Body of pancreas (tissue), 4 donors: ENCODE measurements at regions not wholly inside any gene's neighbourhood (a gene's known extent, or its start where the extent isn't known, plus 50 kb on each side); places are given as distances from the start of the nearest gene placed in this dataset.
"Not testable (repeated sequence)": the region's sequence is repeated elsewhere in the genome, so short reads cannot be mapped to it uniquely, and the experiment has no call there.

Source experiments
- POLR2A ChIP-seq, 3 donors: fragments of 450-650 bp; IDR thresholded peaks; one replicate each; pipeline ENCODE4 v1.6.1; 2016; ENCODE audit warnings: antibody characterized with exemption in 3 of 3, mild to moderate bottlenecking in 2 of 3
- TF ChIP-seq, protein P1 (sequence below), 7 experiments: fragments of 450-650 bp in 4 of 7; fragments of 200-600 bp in 3 of 7; sonication (generic) in 3 of 7; IDR thresholded peaks; one replicate each; pipeline ENCODE4 v1.5.1; 2016 to 2019; ENCODE audit warnings: antibody characterized with exemption in 7 of 7

DNA sequence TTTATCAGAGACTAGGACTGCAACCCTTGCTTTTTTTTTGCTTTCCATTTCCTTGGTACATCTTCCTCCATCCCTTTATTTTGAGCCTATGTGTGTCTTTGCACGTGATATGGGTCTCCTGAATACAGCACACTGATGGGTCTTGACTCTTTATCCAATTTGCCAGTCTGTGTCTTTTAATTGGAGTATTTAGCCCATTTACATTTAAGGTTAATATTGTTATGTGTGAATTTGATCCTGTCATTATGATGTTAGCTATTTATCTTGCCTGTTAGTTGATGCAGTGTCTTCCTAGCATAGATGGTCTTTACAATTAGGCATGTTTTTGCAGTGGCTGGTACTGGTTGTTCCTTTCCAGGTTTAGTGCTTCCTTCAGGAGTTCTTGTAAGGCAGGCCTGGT lies 185.4 kb downstream of the VSIG4 start:
- TF ChIP-seq, protein P1, sequence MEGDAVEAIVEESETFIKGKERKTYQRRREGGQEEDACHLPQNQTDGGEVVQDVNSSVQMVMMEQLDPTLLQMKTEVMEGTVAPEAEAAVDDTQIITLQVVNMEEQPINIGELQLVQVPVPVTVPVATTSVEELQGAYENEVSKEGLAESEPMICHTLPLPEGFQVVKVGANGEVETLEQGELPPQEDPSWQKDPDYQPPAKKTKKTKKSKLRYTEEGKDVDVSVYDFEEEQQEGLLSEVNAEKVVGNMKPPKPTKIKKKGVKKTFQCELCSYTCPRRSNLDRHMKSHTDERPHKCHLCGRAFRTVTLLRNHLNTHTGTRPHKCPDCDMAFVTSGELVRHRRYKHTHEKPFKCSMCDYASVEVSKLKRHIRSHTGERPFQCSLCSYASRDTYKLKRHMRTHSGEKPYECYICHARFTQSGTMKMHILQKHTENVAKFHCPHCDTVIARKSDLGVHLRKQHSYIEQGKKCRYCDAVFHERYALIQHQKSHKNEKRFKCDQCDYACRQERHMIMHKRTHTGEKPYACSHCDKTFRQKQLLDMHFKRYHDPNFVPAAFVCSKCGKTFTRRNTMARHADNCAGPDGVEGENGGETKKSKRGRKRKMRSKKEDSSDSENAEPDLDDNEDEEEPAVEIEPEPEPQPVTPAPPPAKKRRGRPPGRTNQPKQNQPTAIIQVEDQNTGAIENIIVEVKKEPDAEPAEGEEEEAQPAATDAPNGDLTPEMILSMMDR (IDR thresholded peaks at IDR 0.05): not testable (repeated sequence)
- not testable (repeated sequence) for TF ChIP-seq POLR2A (IDR thresholded peaks at IDR 0.05)
